ENCODE measurements at regions not wholly inside any gene's neighbourhood (a gene's known extent, or its start where the extent isn't known, plus 50 kb on each side); places are given as distances from the start of the nearest gene placed in this dataset.

DNA sequence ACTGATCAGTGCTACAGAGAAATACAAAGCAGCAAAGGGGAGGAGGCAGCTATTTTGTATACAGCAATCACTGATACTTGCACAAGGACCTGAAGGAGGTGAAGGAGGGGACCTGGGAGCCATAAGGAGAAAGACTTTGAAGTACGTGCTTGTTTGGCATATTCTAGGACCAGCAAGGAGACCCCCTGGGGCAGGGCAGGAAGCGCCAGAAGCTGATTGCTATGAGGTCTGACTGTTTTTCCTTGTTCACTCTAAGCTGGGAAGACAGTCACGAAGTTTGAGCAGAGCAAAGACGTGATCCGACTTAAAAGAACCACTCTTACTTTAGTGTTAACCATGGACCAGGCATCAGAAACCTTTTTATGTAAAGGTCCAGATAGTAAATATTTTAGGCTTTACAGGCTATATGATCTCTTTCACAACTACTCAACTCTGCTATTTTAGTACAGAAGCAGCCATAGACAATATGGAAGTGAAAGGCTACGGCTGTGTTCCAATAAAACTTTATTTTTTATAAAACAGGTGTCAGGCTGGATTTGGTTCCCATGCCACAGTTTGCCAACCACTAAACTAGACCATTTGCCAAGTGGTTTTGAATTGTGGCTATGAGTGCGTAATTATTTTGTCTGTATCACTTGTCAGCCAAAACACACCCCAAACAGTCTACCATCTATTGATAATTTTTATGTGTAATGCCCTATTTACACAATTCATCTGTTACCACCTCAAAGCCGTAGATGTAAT is 217.9 kb downstream of the PRL start:
- DNase-seq, result no peak

DNA sequence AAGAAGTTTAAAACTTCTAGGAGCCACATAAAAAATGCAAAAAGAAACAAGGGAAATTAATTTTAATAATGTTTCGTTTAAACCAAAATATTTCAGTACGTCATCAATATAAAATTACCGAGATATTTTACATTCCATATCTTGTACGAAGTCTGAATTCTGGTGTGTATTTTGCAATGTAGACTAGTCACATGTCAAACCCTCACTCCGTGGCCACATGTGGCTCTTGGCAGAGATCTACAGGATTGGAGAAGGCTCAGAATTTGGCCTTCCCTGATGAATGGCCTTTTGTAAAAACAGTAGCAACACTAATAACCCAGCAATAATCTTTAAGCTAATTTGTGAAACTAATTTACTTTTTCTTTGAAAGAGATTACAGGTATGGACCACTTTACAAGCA is 217.1 kb downstream of the PRL start:
- no peak for DNase-seq

DNA sequence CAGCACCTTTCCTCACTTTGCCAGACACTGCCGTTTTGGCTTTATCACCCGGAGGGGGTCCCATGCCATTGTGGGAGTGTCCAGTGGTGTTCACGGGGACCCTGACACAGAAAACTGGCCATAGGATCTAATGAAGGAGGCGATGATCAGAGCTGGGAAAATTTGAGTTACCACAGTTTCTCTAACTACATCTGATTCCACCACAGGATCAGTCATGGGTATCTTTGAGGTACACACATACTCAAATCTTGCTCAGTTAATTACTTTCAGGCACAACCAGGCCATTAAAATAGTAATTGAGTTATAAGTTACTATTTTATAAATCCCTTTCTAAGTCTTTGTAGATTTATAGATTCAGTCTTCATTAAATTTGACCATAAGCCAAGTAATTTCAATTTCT is 215.1 kb downstream of the PRL start:
- DNase-seq, result no peak

DNA sequence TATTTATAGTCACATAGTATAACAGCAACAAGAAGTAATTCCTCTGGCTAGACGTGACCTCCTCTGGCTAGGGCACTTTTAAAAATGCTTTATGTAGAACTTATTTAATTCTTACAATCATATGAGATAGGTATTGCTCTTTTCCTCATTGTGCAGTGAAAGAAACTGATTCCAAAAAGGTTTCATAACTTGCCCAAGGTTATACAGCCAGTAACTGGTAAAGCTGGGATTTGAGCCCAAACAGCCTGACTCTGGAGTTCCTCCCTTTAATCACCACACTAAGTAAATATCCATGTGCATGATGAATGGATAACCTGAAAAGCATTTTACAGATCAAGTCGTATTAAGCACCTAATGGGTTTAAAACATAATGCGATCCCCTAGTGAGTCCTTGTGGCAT is 214.6 kb downstream of the PRL start:
- no peak for DNase-seq

DNA sequence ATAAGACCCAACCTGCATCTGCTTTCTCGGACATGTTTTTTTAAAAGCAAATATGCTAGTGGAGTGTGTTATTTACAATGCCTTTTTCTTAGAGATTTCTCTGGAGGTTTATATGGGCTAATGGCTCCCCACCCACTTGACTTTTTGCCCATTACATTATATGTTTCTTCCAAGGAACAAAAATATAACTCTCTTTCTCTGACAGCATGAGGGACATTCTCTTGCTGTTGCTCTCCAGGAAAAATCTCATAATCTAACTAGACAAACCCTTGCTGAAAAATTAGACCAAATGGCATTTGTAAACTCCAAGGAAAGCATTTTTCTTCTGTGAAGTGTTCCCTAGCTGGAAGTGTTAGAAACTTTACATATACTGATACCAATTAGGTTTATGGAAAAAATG is 213.7 kb downstream of the PRL start:
- DNase-seq, result no peak

DNA sequence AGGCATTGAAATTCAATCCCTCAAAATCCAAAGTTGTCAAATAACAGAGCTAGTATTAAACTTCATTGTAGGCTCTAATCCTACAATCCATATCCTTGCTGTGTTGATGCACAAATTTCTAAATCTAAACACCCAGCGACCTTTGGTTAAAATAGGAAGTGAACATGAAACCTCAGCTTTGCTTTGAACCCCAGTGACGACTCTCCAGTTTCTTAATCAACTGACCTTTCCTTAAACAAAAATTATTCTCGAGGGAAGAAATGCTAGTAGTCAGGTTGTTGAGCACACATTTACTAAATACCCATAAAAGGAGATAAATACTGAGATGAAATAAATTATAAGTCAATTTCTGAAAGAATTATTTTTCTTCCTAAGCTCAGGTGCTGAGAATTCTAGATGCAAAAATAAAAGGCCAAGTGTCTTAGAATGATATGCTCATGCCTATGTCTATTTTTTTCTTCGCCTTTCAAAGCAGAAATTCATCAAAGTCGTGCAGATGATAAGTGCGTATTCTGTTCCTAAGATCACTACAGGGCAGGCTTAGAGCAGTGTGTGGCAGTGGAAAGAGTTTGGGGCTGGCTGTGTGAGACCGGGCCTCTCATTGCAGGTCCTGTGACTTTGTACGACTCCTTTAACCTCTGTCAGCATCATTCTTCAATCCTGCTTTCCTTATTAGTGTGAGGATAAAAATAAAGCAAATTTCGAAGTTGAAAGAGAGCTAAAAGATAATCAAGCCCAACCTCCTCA is 208.7 kb downstream of the PRL start:
- DNase-seq, result no peak

DNA sequence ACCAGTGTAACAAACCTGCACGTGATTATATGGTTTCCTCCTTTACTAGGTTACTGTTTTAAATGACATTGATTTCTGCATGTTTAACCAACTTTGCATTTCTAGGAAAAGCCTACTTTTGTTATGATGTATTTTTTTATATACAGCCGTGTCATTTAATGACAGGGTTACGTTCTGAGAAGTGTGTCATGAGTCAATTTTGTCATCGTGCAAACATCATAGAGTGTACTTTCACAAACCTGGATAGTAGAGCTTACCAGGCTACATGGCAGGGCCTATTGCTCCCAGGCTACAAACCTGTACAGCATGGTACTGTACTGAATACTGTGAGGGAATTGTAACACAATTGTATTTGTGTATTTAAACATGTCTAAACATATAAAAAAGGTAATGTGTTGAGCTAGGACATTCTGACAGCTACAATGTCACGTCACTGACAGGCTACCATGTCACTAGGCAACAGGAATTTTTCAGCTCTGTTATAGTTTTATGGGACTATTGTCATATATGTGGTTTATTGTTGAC is 205.3 kb downstream of the PRL start:
- DNase-seq, result no peak

DNA sequence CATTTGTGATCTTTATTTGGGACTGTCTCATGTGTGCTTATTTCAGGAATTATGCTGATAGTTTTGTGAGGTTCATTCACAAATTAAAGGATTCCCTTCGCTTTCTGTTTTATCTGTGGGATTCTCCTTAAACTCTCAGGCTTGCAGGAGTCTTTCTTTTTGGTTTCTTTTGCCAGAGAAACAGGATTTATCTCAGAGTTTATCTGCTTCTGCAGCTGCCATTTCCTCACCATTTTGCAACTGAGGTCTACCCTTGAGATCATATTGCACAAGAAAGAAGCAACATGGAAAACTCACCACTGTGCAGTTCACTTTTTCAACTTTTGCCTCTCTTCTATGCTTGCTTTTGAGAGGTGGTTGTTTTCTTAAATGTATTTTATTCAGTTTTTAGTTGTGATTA is 201.0 kb downstream of the PRL start:
- DNase-seq, result no peak

DNA sequence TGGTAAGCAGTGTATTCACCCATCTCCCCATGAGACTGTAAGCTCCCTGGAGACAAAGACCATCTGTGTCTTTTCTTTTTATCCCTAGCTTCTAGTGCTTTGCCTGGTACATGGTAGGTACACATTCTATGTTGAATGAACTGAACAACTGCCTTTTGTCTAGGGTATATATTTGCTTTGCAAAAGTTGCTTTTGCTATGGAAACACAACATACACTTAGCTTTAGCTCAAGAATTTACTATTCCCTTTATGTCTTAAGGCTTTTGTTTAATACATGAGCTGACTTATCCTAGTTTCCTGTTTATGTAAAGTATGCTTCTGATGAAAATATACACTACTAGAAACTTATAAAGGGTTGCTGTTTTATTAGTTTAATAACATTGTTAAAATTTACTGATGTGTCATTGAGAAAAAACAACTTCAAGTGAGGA is 198.2 kb downstream of the PRL start:
- DNase-seq, result no peak

DNA sequence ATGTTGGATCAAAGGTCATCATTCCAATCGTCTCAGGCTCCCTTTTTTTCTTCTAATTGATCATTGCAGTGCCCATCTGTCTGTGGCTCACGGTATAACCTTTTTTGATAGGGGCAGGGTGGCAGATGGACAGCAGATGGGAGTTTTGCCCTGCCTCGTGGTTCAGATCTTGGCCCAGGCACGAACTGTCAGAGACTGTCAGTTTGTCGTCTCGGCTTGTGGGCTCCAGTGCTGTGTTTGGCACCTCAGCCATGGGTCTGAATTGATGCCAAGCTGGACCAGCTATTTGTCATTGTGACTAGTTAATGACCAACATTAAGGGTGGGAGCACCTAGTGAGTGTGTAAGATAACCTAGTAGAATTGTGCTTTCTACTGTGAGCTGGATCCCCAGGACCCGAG is 197.6 kb downstream of the PRL start:
- DNase-seq, result no peak

DNA sequence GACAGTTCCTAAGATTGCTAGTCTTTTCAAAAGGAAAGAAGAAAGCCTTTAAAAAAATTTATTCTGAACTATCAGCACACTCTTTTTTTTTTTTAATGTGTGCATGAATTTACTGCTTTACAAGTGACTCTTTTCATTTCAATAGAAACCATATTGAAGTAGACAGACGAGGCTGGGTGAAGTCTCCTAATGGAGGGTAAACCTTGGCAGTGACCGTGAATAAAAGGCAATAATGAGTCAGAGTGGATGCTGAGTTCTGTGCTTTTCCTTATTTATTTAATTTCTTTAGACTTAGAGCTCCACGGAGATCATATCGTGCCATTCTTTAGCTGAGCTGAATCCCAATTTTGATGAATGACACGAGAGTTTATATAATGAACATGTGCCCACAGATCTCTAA is 196.9 kb downstream of the PRL start:
- no peak for DNase-seq

DNA sequence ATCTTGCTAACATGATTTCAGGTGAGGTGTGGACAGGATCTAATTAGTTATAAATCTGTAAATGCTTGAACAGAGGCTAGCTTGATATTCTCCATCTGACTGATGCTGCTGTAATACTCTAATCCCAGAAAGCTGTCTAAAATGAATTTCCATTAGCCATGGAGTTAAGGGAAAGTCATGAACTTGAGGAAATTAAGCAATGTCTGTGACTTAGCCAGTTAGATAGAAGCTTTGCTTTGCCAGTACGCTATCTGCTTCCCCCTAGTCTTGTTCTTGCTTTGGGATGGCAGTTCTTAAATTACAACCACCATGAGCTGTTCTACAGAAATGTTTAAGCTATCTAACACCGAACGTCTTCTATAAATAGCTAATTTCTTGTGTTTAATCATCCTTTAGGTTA is 195.7 kb downstream of the PRL start:
- DNase-seq, result no peak

DNA sequence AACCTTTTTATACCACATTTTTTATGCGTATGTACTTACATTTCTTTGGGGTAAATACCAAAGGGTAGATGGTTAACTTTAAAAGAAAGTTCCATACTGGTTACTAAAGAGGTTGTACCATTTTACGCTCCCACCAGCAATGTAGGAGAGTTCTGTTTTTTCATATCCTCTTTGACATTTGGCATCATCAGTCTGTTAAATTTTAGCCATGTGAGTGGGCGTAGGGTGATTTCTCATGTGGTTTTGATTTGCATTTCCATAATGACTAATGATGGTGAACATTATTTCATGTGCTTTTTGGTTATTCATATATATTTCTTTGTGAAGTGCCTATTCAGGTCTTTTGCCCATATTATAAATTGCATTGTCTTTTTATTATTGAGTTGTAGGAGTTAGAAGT is 194.2 kb downstream of the PRL start:
- DNase-seq, result no peak

DNA sequence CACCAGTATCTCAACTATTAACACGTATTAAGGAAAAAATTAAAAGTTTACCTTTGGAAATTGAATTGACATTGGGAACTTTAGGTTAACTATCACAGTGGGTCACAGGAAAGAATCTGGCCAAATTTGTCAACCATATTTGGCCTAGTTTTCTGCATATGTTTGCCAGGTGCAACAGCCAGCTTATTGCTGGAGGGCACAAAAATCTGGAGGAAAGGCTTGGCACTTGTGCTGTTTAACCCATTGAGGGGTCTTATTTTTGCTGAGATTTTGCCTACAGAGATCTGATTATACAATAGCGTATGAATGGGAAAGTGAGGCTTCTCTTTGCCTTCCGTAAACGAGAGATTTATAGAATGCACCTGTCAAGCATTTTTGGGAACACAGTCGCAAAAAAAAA is 190.4 kb downstream of the PRL start:
- DNase-seq, result no peak

DNA sequence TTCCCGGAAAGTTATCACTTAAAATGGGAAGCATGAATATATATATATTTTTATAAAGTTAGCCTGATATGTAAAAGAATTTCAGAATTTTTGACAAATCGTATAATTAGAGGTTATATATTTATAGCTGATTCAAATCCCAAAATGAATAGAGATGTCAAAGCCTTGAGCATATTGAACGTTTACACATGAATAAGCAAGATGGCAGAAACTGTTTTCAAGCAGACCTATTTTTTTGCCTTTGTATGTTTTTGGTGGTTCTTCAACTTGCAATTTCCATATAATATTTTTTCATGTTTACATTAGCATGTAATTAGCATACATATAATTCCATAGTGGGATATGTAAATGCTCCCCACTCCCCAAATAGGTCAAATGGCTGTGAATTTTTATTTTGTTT is 189.9 kb downstream of the PRL start:
- no peak for DNase-seq

DNA sequence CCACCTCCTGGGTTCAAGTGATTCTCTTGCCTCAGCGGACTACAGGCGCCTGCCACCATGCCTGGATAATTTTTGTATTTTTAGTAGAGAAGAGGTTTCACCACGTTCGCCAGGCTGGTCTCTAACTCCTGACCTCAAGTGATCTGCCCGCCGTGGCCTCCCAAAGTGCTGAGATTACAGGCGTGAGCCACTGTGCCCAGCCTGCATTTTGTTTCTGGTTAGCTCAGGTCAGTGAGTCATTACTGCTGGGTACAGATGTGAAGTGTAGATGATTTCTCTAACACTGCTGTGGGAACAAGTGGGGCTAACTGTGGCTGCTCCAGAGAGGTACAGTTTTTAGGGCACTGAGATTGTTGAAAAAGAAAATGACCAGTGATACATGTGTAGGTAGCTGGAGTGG is 188.6 kb downstream of the PRL start:
- no peak for DNase-seq

DNA sequence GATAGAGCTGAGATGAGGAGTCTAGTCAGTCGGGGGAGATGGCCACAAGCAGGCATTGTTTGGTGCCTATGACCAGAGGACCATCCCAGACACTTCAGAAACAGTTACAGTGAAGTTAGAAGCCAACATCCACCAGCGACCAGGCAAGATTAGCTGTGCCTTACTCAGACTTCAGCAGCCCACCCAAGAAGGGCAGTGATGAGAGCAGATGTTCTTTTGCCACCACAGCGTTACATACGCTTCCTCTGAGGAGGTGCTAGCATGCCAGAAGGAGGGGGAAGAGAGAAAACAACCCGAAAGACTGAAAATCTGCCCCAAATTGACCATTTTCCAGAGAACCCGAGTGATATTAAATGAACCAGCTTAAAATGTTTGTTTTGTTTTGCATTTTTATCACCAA is 186.8 kb downstream of the PRL start:
- no peak for DNase-seq

DNA sequence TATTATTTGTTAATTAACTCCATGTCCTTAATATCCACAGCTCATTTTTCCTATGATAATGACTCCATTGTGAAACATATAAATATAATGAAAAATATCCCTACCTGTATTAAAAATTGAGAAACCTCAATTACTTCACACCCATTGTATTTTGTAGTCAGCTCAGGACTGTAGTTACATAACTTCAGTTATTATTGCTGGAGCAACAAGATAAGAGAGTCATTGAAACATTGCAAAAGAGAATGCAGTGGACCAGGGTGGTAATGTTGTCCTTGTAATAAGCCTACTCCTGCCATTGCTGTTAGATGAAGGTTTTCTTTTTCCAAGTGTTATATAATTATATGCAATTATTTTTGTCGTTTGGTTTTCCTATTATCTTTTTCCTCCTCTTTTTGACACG is 184.4 kb downstream of the PRL start:
- no peak for DNase-seq

DNA sequence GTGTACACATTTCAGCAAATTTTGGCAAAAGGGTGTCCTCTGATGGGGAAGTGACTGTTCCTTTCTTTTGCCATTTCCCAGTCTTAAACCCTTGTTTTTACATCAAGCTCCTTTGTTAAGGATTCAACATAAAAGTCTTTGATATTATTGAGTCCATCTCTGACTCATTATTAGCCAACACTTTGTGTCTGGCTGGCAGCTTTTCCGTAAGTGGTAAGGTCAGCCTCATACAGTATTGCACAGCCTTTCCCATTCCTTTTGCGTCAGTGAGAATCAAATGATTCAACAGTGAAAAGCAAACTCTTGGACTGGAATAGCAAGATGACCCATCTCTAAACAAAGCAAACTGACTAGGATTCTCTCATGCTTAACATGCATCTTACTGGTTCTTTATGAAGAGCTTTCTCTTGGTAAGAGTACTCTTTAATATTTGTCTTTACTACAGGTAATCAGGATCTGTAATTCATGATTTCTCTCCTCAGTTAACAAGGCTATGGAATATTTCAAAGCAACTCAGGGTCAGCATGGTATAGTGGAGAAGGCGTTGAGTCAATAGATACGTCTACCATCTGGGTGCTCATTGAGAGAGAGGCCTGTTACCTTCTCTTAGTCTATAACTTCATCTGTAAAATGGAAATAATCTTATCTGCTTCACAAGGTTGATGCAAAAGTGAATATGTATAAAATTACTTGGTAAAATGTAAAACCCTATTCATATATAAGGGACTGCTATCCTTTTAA is 183.6 kb downstream of the PRL start:
- no peak for DNase-seq

DNA sequence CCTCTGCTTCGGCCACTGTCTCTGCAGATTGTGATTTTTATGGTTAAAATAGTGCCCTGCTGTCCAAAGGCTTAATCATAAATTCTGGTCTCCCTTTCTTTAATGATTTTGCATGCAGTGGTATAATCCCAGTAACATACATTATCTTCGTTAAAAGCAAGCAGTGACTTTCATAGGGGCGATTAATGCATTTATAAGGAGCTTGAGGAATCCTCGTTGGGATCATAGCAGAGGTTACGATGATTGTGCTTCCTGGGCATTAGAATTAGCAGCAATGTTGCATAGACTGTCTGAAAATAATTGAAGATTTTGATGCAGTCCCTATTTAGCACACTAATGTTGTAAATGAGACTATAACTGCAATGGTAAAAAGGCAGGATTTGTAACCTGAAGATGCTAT is 181.3 kb downstream of the PRL start:
- DNase-seq, result no peak

DNA sequence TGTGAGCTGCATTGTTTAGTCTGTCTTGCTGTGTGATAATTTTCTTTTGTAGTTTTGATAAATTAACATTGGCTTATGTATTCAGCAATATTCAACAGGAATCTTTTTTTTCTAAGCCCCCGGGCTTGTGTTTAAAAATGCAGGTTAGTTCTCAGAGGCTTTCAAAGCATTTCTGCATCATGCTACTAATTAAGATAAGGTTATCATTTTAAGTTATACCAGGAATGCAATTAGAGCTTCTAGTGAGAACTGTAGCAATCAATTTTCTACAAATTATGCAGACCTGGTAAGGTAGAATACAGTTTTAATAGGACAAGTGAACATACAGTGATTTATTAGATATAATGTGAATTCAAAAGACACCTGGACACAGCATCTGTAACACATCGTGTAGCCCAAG is 179.2 kb downstream of the PRL start:
- DNase-seq, result no peak

DNA sequence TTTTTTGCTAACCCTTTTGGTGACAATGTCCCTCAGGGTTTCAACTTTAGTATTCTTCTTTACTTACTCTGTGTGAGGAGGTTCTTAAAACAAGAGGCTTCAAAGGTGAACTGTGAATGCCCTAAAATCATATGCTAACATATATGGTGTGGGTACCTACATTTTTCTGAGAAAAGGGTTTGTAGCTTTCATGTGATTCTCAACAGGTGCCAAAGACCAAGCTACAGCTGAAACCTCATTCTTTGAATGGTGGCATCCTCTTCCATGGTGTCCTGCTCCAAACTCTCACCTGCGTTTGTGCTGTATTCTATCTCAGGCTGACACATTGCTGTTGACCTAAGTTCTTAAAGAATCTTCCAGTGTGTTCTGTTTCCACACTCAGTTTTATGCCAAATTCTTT is 177.3 kb downstream of the PRL start:
- DNase-seq, result no peak

DNA sequence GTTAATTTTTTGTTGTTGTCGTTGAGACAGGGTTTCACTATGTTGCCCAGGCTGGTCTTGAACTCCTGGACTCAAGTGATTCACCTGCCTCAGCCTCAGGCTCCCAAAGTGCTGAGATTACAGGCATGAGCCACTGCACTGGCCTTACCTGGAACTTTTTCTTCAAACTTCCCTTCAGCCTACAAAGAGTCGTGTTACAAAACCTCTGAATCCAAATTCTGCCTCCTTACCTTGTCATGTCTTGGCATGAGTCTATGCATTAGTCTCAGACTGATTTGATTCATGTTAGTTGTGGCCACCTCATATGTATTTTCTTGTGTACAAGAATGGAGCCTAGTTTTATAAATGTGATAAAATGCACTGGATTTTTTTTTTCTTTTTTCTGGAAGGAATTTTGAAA is 172.1 kb downstream of the PRL start:
- no peak for DNase-seq

DNA sequence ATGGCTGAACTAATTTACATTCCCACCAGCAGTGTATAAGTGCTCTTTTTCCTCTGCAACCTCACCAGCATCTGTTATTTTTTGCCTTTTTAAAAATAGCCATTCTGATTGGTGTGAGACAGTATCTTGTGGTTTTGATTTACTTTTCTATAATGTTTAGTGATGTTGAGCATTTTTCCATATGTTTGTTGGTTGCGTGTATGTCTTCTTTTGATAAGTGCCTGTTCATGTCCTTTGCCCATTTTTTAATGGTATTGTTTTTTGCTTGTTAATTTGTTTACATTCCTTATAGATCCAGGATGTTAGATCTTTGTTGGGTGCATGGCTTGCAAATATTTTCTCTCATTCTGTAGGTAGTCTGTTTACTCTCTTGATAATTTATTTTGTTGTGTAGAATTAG is 169.9 kb downstream of the PRL start:
- DNase-seq, result no peak
